ENCODE measurements at regions not wholly inside any gene's neighbourhood (a gene's known extent, or its start where the extent isn't known, plus 50 kb on each side); places are given as distances from the start of the nearest gene placed in this dataset.

DNA sequence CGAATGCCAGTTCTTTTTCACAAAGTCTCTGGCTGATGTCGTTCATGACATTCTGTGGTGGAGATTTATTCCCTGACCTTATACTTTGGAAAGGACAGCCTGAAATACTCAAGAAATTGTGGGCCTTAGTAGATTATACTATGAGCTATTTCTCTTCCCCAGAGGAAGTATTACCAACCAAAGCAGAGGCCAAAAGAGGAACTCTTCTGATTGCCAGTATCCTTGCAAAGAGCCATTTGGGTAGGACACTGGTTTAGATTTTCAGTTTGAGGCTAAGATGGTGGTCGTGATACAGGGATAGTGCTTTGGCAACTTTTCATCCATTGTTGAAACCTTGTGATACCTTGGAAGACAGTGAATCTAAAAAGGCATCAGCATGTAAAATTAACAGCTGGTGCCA is 327.3 kb downstream of the HACE1 start:
- TF ChIP-seq TEAD4 (IDR thresholded peaks at IDR 0.05; ENCODE audit: low read depth, low read length) (no peak), EZH2 (IDR thresholded peaks at IDR 0.05; ENCODE audit: low read depth, low read length, severe bottlenecking) (no peak), CTCF (IDR thresholded peaks at IDR 0.05; ENCODE audit: control extremely low read depth in 1 of 3, insufficient read depth in 1 of 3, low read depth in 1 of 3, low read length in 3 of 3) (no peak)

Measured in H1 (cell line).